ENCODE measurements at regions not wholly inside any gene's neighbourhood (a gene's known extent, or its start where the extent isn't known, plus 50 kb on each side); places are given as distances from the start of the nearest gene placed in this dataset.
A peak's percentile ranks its signal among the peaks of the same experiment; 100 is the strongest.

DNA sequence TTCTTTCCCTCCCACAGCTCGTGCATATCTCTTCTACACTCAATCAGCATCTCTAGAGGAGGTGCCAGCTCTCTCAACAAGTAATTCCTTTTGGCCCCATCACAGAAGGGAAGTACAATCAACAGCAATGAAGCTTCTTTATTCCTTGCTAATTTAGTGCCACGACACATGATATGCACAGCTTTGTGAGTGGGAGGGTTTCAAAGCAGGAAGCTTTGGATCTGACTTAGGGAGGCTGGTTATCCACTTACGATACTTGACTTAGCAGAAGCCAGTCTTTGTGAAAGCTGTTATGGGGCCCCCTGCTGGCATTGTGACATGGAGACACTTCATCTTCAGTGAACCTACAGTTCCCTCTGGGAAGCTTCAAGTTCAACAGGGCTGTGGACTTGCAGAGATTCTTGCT lies 81.0 kb downstream of the TMEM100 start:
- DNase-seq (peak in 1 of 2 donors; percentile 74), ATAC-seq (ENCODE audit: low FRiP score in 2 of 2) (peak; percentile 37 to 74)
- Histone ChIP-seq H3K9me3 (no peaks in the 10 kb centered on the region), H3K36me3 (no peaks in the 10 kb centered on the region), H3K27me3 (no peaks in the 10 kb centered on the region), H3K4me3 (no peak overlapping the region), H3K27ac (peak overlapping the region in 2 of 4 donors; percentile 8 to 21), H3K4me1 (peaks cover 0 to 11% (median 7%) of the 10 kb centered on the region in 4 donors)
- TF ChIP-seq, protein P1, sequence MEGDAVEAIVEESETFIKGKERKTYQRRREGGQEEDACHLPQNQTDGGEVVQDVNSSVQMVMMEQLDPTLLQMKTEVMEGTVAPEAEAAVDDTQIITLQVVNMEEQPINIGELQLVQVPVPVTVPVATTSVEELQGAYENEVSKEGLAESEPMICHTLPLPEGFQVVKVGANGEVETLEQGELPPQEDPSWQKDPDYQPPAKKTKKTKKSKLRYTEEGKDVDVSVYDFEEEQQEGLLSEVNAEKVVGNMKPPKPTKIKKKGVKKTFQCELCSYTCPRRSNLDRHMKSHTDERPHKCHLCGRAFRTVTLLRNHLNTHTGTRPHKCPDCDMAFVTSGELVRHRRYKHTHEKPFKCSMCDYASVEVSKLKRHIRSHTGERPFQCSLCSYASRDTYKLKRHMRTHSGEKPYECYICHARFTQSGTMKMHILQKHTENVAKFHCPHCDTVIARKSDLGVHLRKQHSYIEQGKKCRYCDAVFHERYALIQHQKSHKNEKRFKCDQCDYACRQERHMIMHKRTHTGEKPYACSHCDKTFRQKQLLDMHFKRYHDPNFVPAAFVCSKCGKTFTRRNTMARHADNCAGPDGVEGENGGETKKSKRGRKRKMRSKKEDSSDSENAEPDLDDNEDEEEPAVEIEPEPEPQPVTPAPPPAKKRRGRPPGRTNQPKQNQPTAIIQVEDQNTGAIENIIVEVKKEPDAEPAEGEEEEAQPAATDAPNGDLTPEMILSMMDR (IDR thresholded peaks at IDR 0.05), result peak; percentile 36 to 58 (median 52)
- TF ChIP-seq POLR2A (IDR thresholded peaks at IDR 0.05), result no peak
- 23 to 31% methylated on average over 3 of the region's 3 CpGs for WGBS, 2 donors

DNA sequence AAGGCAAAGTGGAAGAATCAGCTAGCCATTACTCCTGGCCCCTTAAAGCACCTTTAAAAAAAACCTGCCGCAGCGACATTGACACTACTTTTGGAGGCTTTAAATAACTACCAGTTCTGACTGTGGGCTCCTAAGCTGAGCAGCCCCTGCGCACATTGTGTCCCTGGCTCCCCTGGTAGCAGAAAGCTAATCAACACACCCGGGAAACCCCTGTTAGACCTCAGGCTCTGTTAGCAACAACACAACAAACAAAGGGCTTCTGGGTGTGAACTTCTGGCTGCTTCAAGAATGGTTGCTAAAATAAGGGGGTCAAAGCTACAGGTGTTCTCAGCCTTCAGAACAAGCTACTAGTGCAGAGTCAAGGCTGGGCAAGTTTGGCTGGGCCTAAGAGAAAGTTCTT lies 83.6 kb downstream of the TMEM100 start:
- H3K9me3 ChIP-seq, result no peaks in the 10 kb centered on the region
- H3K36me3 ChIP-seq, result no peaks in the 10 kb centered on the region
- no peak for ATAC-seq (ENCODE audit: low FRiP score in 2 of 2)
- 72 to 92% methylated on average over 3 to 4 of the region's 4 CpGs for WGBS, 2 donors
- TF ChIP-seq POLR2AphosphoS5 (IDR thresholded peaks at IDR 0.05) (no peak), EP300 (IDR thresholded peaks at IDR 0.05) (no peak), POLR2A (IDR thresholded peaks at IDR 0.05) (no peak)
- TF ChIP-seq, protein P1 (IDR thresholded peaks at IDR 0.05), result no peak
- H3K27me3 ChIP-seq, result no peaks in the 10 kb centered on the region
- peaks cover 12 to 25% (median 17%) of the 10 kb centered on the region in 4 donors for H3K4me1 ChIP-seq
- DNase-seq, result no peak
- H3K27ac ChIP-seq, result no peak overlapping the region
- no peak overlapping the region for H3K4me3 ChIP-seq

DNA sequence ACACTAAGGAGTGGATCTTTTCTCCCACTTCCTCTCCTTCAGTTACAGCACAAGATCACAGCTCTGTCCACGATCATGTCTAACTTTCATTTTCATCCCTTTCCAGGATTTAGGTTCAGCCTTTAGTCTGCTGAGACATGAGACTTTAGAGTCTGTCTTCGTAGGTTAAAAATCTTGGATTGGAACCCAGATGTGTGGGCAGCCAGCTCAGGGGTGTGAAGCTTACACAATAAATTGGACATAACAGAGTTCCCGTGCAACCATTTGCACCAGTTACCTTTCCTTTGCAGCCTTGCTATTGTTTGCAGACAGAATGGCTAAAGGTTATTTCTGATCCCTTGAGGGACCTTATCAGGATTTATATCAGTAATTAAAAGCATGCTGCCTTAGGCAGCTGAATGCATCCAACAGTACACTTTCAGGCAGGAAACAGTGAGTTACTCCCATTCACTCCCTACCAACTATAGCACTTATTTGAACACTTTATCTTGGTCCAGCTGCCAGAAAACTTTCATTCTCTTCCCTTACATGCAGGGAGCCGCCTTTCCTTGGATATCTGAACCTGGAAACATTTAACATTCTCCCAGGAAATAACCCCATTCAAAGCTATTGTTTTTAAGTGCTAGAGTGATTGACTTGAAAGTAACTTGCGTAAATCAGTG lies 87.3 kb downstream of the TMEM100 start:
- DNase-seq (no peak), ATAC-seq (ENCODE audit: low FRiP score in 2 of 2) (peak in 1 of 2 donors; percentile 63)
- Histone ChIP-seq H3K27me3 (no peaks in the 10 kb centered on the region), H3K27ac (peak overlapping the region in 3 of 4 donors; percentile 7 to 78 (median 33)), H3K9me3 (no peaks in the 10 kb centered on the region), H3K4me3 (peak overlapping the region in 2 of 4 donors; percentile 3 to 4), H3K4me1 (peaks cover 12 to 19% (median 14%) of the 10 kb centered on the region in 4 donors), H3K36me3 (no peaks in the 10 kb centered on the region)
- WGBS, 2 donors, result 32 to 46% methylated on average over 5 of the region's 5 CpGs
- TF ChIP-seq POLR2A (IDR thresholded peaks at IDR 0.05) (no peak), POLR2AphosphoS5 (IDR thresholded peaks at IDR 0.05) (no peak), EP300 (IDR thresholded peaks at IDR 0.05) (no peak)
- TF ChIP-seq, protein P1 (IDR thresholded peaks at IDR 0.05), result no peak

DNA sequence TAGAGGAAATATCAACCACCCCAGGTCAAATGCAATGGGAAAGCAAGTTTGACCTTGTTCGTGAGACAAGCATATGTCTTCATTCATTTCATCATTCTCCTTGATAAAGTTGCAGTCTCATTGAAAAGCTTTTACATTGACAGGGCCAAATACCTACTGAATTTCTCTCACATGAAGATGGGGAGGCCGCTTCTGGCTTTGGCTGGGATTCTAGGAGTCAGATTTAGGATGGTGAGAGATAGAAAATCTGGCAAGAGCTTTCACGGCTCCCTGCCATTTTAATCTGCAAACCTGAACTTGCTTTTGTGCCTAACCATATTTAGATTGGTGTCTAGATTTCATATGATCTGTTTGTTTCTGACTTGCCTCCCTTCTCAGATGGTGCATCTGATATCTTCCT lies 88.0 kb downstream of the TMEM100 start:
- Histone ChIP-seq H3K27ac (peak overlapping the region in 3 of 4 donors; percentile 7 to 78 (median 22)), H3K27me3 (no peaks in the 10 kb centered on the region), H3K9me3 (no peaks in the 10 kb centered on the region), H3K4me3 (no peak overlapping the region), H3K36me3 (no peaks in the 10 kb centered on the region), H3K4me1 (peaks cover 11 to 19% (median 15%) of the 10 kb centered on the region in 4 donors)
- WGBS, 2 donors, result 72 to 74% methylated on average over 3 of the region's 3 CpGs
- DNase-seq (no peak), ATAC-seq (ENCODE audit: low FRiP score in 2 of 2) (no peak)
- no peak for TF ChIP-seq EP300 (IDR thresholded peaks at IDR 0.05)
- no peak for TF ChIP-seq POLR2AphosphoS5 (IDR thresholded peaks at IDR 0.05)
- TF ChIP-seq, protein P1 (IDR thresholded peaks at IDR 0.05), result no peak
- TF ChIP-seq POLR2A (IDR thresholded peaks at IDR 0.05), result no peak

DNA sequence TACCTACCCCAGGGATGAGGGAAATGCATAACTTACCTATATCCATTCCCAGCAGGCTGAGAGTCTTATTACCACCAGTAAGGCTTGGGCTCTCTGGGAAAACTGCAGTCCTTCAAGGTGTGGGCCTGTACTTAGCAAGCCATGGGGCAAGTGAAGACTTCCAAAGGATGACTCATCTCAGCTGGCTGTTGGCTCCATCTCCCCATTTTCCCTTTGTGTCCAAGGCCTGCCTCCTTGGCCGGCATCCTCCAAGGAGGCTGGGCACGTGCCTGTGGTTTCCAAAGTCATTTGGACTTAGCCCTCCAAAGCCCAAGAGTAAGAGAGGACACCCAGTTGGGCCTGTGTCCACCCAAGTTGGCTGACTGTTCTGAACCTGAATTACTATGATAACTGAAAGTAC lies 89.8 kb downstream of the TMEM100 start:
- no peaks in the 10 kb centered on the region for H3K27me3 ChIP-seq
- no peaks in the 10 kb centered on the region for H3K9me3 ChIP-seq
- DNase-seq (peak in 1 of 2 donors; percentile 10), ATAC-seq (ENCODE audit: low FRiP score in 2 of 2) (peak in 1 of 2 donors; percentile 37)
- H3K4me3 ChIP-seq, result no peak overlapping the region
- no peak for TF ChIP-seq POLR2AphosphoS5 (IDR thresholded peaks at IDR 0.05)
- TF ChIP-seq, protein P1 (IDR thresholded peaks at IDR 0.05), result no peak
- H3K27ac ChIP-seq, result peak overlapping the region in 2 of 4 donors; percentile 4 to 78
- H3K4me1 ChIP-seq, result peaks cover 7 to 19% (median 15%) of the 10 kb centered on the region in 4 donors
- no peaks in the 10 kb centered on the region for H3K36me3 ChIP-seq
- 84 to 85% methylated on average over 2 of the region's 2 CpGs for WGBS, 2 donors

Measured in upper lobe of left lung (tissue), 6 donors.